ENCODE measurements at regions not wholly inside any gene's neighbourhood (a gene's known extent, or its start where the extent isn't known, plus 50 kb on each side); places are given as distances from the start of the nearest gene placed in this dataset.
"Not testable (repeated sequence)": the region's sequence is repeated elsewhere in the genome, so short reads cannot be mapped to it uniquely, and the experiment has no call there.

GRCh38 chr12:59316354-59316753 lies 279.5 kb upstream of the SLC16A7 start:
- not testable (repeated sequence) for TF ChIP-seq CTCF (IDR thresholded peaks at IDR 0.05; ENCODE audit: low read depth, low read length, poor library complexity, severe bottlenecking); EZH2phosphoT487 (IDR thresholded peaks at IDR 0.05; ENCODE audit: borderline replicate concordance, low read length)
